Activated CD8-positive, alpha-beta T cell treated with anti-CD3 and anti-CD28 coated beads for 36 hours (primary cell): ENCODE measurements at regions not wholly inside any gene's neighbourhood (a gene's known extent, or its start where the extent isn't known, plus 50 kb on each side); places are given as distances from the start of the nearest gene placed in this dataset.

Source experiments
- ATAC-seq: fragments of 200-7000 bp; cut with Tn5 transposase; one replicate; pipeline ENCODE4 v1.10.0; 2021; ENCODE audit warnings: mild to moderate bottlenecking, moderate library complexity
- CTCF ChIA-PET: fragments of 350-600 bp; sonication (Branson Sonifier 250); formaldehyde crosslinking; loops from one replicate; lab custom pipeline; 2021; ENCODE audit warnings: antibody characterized with exemption; lab: Charles Lee
- POLR2A ChIA-PET: fragments of 350-600 bp; sonication (Branson Sonifier 250); formaldehyde crosslinking; loops from one replicate; lab custom pipeline; 2021; ENCODE audit warnings: antibody characterized with exemption; lab: Charles Lee
- DNase-seq: peaks from one replicate; pipeline ENCODE4 v3.0.0-alpha.2; 2020
- H3K27ac Mint-ChIP-seq: one replicate; pipeline ENCODE4 v1.8.0; 2021; ENCODE audit warnings: mild to moderate bottlenecking, mixed read lengths
- H3K27me3 Mint-ChIP-seq: one replicate; pipeline ENCODE4 v1.8.0; 2021; ENCODE audit warnings: mixed read lengths
- H3K36me3 Mint-ChIP-seq: one replicate; pipeline ENCODE4 v1.8.0; 2021; ENCODE audit warnings: low read depth, mixed read lengths
- H3K4me1 Mint-ChIP-seq: one replicate; pipeline ENCODE4 v1.8.0; 2021; ENCODE audit warnings: low read depth, mixed read lengths
- H3K4me3 Mint-ChIP-seq: one replicate; pipeline ENCODE4 v1.8.0; 2021; ENCODE audit warnings: mild to moderate bottlenecking, moderate library complexity, mixed read lengths
- H3K9me3 Mint-ChIP-seq: one replicate; pipeline ENCODE4 v1.8.0; 2021; ENCODE audit warnings: mixed read lengths
- intact Hi-C: fragments of 100-400 bp; cut with micrococcal nuclease; formaldehyde crosslinking; loops from one replicate; pipeline ENCODE4 v1.10.0; 2022
- TF ChIP-seq, protein P1 (sequence below): fragments of 200-600 bp; IDR thresholded peaks from one replicate; pipeline ENCODE4 v1.8.0; 2022; ENCODE audit warnings: antibody characterized with exemption, mild to moderate bottlenecking

GRCh38 chr4:157741642-157742041, 431.2 kb downstream of the GASK1B start:
- ChIA-PET CTCF (no interaction called here), POLR2A (no interaction called here)
- no peaks in the 10 kb centered on the region for H3K27me3 Mint-ChIP-seq
- DNase-seq (no peak), ATAC-seq (no peak)
- no peaks in the 10 kb centered on the region for H3K4me1 Mint-ChIP-seq
- intact Hi-C loops: no loop called here
- H3K27ac Mint-ChIP-seq: no peak overlapping the region
- no peaks in the 10 kb centered on the region for H3K36me3 Mint-ChIP-seq
- no peak overlapping the region for H3K4me3 Mint-ChIP-seq
- TF ChIP-seq, protein P1, sequence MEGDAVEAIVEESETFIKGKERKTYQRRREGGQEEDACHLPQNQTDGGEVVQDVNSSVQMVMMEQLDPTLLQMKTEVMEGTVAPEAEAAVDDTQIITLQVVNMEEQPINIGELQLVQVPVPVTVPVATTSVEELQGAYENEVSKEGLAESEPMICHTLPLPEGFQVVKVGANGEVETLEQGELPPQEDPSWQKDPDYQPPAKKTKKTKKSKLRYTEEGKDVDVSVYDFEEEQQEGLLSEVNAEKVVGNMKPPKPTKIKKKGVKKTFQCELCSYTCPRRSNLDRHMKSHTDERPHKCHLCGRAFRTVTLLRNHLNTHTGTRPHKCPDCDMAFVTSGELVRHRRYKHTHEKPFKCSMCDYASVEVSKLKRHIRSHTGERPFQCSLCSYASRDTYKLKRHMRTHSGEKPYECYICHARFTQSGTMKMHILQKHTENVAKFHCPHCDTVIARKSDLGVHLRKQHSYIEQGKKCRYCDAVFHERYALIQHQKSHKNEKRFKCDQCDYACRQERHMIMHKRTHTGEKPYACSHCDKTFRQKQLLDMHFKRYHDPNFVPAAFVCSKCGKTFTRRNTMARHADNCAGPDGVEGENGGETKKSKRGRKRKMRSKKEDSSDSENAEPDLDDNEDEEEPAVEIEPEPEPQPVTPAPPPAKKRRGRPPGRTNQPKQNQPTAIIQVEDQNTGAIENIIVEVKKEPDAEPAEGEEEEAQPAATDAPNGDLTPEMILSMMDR: no peak
- no peaks in the 10 kb centered on the region for H3K9me3 Mint-ChIP-seq

DNA sequence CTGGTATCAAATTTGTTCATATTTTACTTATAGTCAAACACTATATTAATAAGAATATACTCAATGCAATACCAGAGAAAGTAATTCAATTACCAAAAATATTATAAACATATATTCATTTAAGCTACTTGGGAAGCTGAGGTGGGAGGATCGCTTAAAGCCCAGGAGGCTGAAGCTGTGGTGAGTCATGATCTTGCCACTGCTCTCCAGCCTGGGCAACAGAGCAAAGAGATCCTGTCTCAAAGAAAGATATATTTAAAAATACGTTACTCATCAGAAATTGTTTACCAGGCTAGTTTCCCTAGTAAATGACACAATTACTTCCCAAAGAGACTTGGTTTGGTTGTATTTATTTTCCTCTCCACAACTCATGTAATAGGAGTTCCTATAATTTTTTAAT, 433.6 kb downstream of the GASK1B start:
- Mint-ChIP-seq H3K36me3 (no peaks in the 10 kb centered on the region), H3K27ac (no peak overlapping the region), H3K4me1 (no peaks in the 10 kb centered on the region), H3K4me3 (no peak overlapping the region), H3K27me3 (no peaks in the 10 kb centered on the region), H3K9me3 (peaks cover 2% of the 10 kb centered on the region)
- DNase-seq (no peak), ATAC-seq (no peak)
- CTCF ChIA-PET: no interaction called here
- intact Hi-C loops: no loop called here
- POLR2A ChIA-PET: no interaction called here
- TF ChIP-seq, protein P1: no peak

DNA sequence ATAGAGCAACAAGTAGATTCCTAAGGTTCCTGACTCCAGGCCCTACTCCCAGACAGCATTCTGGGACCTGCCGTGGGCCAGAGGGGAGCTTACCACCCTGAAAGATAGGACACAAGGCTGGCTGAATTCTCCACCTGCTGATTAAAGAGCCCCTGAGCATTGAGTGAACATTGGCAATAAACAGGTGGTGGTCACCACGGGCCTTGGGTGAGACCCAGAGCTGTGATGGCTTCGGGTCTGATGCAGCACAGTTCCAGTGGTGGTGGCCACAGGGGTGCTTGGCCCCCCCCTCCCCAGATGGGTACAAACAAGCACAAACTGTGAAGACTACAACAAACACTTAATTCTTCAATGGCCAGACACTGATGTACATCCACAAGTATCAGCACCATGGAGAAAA, 444.6 kb downstream of the GASK1B start:
- Mint-ChIP-seq H3K9me3 (peaks cover 5% of the 10 kb centered on the region), H3K27ac (no peak overlapping the region), H3K27me3 (no peaks in the 10 kb centered on the region), H3K36me3 (no peaks in the 10 kb centered on the region), H3K4me1 (no peaks in the 10 kb centered on the region), H3K4me3 (no peak overlapping the region)
- intact Hi-C loops: no loop called here
- POLR2A ChIA-PET: no interaction called here
- CTCF ChIA-PET: interaction anchor here (1.1 kb wide), 1 partner anchor 8 kb away, joined by 3 read pairs; no protein-coding TSS in a partner anchor
- ATAC-seq: no peak
- DNase-seq: no peak
- TF ChIP-seq, protein P1: no peak

DNA sequence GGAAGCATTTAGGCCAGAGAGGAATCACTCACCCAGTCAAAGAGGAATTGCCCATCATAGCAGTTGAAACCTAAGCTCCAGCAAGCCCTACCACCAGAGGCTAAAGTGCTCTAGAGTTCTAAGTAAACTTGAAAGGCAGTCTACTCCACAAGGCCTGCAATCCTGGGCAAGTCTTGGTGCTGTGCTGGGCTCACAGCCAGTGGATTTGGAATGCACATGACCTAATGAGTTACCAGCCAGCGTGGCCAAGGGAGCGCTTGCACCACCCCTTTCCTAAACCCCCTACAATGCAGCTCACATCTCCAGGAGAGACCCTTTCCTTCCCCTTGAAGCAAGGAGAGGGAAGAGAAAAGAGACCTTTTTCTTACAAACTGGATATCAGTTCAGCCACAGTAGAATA, 445.7 kb downstream of the GASK1B start:
- CTCF ChIA-PET: no interaction called here
- no peaks in the 10 kb centered on the region for H3K36me3 Mint-ChIP-seq

DNA sequence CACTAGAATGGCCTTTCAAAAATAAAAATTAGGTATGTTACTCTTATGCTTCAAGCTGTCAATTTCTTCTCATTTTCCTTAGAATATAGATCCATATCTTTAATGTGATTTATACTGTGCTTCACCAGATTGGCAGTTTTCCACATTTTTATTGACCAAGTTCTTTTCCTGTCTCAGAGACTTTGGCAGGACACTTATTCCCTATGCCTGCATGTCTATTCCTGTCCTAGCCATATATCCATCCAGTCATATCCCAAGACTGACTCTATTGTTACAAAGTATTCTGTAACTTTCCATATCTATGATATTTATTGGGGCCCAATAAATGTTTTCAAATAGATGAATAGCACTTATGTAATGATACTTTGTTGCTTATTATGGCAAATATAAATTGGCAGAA, 450.7 kb downstream of the GASK1B start:
- peaks cover 5% of the 10 kb centered on the region for H3K9me3 Mint-ChIP-seq
- intact Hi-C loops: no loop called here
- no peak for DNase-seq
- no peak for ATAC-seq
- no peak overlapping the region for H3K27ac Mint-ChIP-seq
- POLR2A ChIA-PET: no interaction called here
- TF ChIP-seq, protein P1: no peak
- no peaks in the 10 kb centered on the region for H3K27me3 Mint-ChIP-seq
- H3K36me3 Mint-ChIP-seq: no peaks in the 10 kb centered on the region
- H3K4me3 Mint-ChIP-seq: no peak overlapping the region
- CTCF ChIA-PET: no interaction called here
- H3K4me1 Mint-ChIP-seq: no peaks in the 10 kb centered on the region

More for the DNA sequence above, 445.7 kb downstream of the GASK1B start:
- intact Hi-C loops: no loop called here
- ATAC-seq (no peak), DNase-seq (no peak)
- H3K4me1 Mint-ChIP-seq: no peaks in the 10 kb centered on the region
- peaks cover 5% of the 10 kb centered on the region for H3K9me3 Mint-ChIP-seq
- TF ChIP-seq, protein P1: no peak
- H3K27me3 Mint-ChIP-seq: no peaks in the 10 kb centered on the region
- POLR2A ChIA-PET: interaction anchor here (0.6 kb wide), 1 partner anchor 53 kb away, joined by 4 read pairs; no protein-coding TSS in a partner anchor
- H3K27ac Mint-ChIP-seq: no peak overlapping the region
- no peak overlapping the region for H3K4me3 Mint-ChIP-seq
